ENCODE measurements at regions not wholly inside any gene's neighbourhood (a gene's known extent, or its start where the extent isn't known, plus 50 kb on each side); places are given as distances from the start of the nearest gene placed in this dataset.
"Not testable (repeated sequence)": the region's sequence is repeated elsewhere in the genome, so short reads cannot be mapped to it uniquely, and the experiment has no call there.

DNA sequence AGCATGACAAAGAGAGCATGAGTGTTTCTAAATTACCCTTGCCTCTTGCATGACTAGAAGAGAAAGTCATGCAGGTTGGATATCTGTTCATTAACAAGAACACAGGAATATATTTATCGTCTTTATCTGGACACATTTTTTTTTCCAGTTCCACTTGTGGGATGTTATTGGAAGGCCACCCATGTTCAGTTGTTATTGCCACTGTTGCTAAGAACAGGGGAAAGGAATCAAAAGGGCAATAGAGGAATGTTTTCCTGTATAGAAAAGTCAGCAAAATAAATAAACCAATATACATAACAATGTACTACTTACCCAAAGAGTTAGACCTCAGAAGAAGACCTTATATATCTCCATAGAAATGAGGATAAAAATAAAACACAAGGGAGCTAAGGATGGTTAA, 270.1 kb downstream of the QDPR start:
- no peak for DNase-seq (ENCODE audit: low read depth)

DNA sequence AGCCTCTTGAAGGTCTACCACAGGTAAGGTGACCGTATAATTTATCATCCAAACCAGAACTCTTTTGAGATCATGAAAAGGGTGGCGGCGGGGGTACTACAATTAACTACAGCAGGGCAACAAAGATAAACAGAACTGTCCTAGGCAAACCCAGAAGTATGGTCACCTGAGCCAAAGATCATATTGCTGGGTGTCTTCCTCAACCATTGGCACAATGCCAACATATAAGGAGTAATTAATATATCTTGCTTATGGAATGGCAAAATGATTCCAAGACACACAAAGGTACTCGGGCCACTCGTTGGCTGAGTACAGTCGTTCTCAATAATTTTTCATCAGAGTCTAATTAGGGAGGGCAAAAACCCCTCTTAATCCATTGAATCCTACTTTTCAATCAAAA, 273.3 kb downstream of the QDPR start:
- no peak for DNase-seq (ENCODE audit: low read depth)

DNA sequence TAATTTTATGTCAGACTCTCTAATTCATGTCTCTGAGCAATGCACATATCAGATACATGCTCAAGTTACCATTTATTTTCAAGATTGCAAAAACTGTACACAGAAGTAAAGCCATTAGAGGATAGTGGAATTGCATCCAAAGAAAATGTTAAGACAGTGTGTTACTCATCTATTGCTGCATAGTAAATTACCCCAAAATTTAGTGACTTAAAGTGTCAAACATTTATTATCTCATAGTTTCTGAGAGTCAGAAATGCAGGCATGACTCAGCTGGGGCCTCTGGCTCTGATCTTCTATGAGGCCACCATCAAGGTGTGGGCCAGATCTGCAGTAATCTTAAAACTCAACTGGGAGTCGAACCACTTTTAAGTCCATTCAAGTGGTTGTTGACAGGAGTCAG, 275.2 kb downstream of the QDPR start:
- DNase-seq (ENCODE audit: low read depth) = no peak

DNA sequence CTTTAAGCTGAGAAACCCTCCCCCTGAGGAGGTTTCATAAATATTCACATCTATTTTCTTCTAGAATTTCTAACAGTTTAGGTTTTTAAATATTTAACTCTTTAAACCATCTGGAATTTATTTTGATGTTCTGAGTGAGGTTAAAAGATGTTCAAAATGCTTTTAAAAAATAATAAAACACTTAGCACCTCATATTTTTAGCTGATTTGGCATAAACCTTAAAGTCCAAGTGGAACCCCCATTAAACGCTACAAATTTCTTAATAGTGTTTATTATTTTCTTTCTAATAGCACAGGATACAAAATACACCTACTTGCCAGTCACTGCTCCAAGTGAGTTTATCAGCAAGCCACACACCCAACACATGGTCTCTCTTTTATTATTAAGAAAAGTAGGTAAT, 277.2 kb downstream of the QDPR start:
- DNase-seq (ENCODE audit: low read depth) = no peak

DNA sequence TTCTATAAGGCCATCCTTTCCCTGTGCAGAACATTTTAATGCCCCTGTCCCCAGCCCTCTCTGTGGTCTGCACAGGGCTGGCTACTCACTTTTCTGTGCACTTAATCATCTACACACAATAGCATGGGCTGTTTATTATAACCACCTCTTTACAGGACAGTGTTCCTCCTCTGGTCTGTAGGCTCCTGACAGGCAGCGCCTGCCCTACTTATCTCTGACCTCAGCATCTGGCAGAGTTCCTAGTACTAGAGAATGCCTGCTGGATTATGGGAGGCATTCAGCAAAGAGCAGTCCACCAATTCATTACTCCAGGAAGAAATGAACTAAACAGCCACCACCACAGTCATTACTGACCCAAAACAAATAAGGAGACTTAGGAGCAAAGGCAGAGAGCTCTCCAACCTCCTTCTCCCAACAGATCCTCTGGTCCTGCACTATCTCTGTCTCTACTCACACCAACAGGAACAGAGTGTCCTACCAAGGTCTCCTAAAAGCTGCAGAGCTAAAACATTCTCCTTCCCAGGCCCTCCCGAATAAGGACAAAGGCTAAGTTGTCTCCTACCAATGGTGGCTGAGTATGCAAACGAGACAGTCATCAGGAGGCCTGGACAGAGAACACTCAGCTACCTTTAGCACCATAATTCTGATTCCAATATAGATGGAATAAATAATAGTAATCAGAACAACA, 279.2 kb downstream of the QDPR start:
- DNase-seq (ENCODE audit: low read depth) = no peak

DNA sequence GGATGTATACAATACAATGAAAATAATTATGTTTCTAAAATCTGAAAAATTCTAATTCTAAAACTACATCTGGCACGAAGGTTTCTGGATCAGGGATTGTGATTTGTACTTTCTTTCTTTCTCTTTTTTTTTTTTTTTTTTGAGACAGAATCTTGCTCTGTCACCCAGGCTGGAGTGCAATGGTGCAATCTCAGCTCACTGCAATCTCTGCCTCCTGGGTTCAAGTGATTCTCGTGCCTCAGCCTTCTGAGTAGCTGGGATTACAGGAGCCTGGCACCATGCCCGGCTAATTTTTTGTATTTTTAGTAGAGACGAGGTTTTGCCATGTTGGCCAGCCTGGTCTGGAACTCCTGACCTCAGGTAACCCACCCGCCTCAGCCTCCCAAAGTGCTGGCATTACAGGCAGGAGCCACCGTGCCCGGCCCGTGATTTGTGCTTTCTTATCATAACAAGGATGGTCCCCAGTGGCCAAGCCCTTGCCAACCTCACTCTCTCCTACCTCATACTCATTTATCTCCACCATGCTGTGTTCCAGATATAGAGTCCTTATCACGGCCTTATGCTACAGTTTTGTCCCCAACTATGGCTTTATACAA, 279.9 kb downstream of the QDPR start:
- not testable (repeated sequence) for DNase-seq (ENCODE audit: low read depth)

DNA sequence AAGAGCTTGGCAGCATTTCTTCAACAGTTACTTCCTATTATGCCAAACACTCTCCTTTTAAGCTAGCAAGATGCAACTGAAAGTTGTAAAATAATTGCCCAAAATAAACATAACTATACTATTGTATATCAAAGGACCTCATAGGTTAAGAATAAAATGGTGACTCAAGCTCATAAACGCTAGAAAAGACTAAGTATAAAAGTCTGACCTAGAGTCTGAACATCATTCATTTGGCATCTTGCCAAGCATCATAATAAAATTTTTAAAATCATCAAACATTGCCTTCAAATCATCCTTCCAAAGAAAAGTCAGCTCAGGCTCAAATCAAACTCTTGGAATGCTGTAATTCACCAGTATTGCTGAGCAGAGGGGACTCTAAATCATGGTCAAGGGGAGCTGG, 281.2 kb downstream of the QDPR start:
- DNase-seq (ENCODE audit: low read depth) = no peak

DNA sequence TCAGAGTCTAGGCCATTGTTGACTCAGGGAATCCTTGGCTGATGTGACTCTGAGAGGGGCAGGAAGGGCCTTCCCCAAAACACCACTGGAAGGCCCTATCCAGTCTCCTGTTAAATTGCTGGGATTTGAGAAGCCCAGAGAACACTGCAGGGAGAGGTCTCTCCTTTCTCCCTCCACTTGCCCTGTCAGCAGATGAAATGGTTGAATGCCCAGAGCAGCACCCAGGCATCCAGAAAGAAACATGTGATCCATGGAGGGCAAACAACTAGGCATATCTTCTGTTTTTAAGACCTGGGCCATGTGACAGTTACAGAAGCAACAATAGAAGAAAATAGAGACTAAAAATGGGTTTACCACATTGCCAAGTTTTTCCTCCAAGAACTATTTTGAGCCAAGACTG, 291.1 kb downstream of the QDPR start:
- DNase-seq (ENCODE audit: low read depth) = no peak

DNA sequence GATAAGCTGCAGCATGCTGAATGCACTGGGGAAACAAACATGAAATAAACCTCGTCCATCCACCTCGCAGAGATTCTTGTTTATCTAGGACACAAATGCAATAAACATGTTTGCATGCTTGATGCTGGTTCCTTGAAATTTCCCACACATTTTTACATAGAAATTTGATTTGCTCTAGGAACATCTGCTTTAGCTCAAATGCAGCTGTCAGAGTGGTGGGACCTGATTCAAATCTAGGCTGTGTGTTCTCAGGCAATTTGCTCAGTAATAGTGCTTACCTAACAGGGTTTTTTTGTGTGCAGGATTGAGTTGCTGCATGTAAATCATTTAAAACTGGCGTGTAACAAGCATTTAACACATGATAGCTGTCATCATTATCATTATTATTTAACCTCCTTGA, 293.1 kb downstream of the QDPR start:
- no peak for DNase-seq (ENCODE audit: low read depth)

DNA sequence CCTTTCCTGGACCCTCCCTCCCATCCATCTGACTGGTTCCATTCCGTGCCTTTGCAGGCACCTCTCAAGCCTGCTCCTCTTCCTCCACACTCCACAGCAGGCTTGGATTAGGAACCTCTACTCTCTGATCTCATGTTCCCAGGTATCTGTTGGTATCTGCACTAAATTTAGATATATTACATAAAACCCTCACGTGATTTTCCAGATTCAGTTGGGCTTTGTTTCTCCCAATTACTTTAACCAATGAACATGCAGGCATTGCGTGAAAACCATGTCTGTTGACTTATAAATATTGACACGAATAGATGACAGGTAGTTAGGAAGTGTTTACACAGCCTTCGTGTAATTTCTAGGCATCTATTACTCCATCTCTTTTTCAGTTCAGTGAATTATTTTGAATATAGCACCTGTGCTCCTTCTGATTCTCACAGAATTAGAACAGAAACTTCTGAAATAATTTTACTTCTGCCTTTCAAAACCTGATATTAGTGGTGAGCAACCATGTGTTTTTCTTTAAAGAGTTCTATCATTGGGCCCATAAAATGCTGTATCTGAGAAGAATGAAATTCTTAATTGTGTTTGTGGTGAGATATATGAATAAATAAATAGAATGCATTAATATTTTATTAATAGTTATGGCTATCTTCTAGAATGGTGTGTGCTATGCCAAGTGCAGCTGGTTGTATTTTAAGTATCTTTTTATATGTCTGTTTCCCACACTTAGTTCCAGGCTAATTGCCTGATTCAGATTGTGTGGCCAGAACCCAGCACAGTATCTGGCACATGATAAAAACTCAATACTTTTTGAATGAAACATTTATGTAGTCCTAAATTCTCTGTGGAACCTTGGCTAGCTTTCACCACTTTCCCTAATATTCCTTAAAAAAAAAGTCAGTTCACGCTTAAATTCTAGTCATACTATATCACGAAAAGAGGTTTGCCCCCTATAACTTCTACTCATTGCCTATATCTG, 304.8 kb downstream of the QDPR start:
- DNase-seq (ENCODE audit: low read depth) = no peak

DNA sequence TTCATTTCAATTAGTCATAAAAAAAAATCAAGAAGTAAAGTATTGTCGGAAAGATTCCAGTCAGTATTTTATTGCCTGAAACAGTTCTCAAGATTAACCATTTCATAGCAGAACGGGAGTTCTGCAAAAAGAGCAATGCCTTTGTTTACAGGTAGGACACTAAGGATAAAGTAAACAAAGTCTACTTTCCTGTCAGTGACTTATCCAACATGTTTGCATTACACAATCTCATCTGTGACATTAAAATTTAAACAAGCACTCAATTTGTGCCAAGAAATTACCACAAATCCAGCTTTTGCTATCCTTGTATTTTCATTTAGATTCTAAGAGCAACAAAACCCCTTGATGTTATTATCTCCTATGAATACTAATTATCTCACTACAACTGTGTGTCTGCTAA, 306.5 kb upstream of the LDB2 start:
- DNase-seq (ENCODE audit: low read depth) = no peak

DNA sequence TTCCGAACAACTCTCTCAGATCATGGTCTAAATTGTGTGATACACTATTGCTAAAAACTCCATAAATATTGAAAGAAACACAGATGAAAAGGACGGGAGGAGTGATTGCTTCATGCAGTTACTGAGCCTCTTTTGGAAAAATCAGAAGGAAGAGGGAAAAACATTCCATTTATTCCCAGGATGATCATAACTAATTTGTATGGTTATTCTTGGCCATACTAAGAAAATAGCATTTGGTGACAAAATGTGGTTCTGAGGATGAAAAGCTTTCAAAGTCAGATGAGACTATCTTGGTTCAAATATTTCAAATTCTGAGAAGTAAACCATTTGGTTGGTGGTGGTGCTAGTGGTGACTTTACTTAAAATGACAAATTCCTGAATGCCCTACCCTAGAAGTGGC, 305.4 kb upstream of the LDB2 start:
- no peak for DNase-seq (ENCODE audit: low read depth)

DNA sequence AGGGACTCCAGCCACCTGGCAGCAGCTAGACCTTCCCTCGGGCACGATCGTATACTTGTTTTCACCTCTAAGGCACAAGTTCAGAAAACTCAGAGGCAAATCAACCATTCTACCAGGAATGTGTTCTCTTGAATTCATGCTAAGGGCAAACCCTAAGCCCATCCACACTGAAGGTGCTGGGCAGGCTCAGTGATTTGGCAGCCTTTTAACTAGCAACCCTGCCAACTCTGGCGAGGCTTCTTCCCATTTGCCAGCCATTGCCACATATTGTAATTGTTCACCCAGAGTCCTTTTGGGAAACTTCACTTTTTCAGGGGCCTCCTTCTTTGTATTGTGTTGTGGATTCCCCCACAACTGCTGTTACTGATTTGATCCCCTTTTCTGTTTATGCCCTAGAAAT, 298.6 kb upstream of the LDB2 start:
- DNase-seq (ENCODE audit: low read depth) = no peak

DNA sequence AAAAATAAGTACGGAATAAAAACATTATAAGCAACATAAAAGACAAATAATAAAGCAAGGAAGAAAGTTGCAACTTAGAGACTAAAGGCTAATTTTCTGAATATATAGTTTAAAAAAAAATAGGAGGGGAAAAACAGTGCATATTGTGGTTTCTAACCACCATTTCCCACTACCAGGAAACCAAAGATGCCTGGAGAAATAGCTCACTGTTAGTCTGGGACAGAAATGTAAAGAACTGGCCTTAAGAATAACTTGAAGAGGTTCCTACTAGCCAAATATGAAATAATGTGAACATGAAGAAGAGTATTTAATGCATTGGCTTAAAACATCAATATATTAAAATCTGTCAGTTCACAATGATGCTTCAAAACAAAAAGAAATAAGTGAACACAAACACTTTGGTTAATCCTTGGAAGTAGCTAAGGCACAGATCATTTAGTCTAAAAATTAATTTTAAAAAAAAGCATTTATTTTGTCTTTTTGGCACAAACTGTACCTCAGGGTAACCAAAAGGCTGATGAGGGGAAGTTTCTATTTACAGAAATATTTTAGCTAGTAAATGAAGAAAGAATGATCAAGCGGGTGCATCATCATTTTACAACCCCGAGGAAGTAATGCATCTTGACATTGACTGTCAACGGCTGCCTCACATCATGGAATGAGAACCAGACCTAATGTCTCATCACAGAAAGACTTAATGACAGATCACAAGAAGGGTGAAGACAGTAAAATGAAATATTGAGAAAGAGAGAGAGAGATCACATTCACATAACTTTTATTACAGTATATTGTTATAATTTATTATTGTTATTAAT, 297.2 kb upstream of the LDB2 start:
- no peak for DNase-seq (ENCODE audit: low read depth)

DNA sequence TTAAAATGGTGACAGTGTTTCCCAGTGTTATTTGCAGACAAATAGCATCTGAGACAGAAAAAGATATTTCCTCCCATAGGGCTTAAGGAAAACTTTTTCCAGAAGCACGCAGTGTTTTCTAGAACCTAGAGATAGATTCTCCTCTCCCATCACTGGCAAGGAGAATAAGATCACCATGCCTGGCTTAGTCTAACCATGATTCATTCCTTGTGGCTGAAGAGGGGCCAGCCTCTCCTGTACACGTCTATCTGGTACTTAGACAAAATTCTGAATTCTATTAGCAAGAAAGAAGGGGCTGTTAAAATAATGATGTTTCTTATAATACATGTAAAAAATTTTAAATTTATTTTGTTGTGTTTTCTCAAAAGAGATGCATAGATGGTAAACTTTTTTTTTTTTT, 296.1 kb upstream of the LDB2 start:
- DNase-seq (ENCODE audit: low read depth) = no peak

DNA sequence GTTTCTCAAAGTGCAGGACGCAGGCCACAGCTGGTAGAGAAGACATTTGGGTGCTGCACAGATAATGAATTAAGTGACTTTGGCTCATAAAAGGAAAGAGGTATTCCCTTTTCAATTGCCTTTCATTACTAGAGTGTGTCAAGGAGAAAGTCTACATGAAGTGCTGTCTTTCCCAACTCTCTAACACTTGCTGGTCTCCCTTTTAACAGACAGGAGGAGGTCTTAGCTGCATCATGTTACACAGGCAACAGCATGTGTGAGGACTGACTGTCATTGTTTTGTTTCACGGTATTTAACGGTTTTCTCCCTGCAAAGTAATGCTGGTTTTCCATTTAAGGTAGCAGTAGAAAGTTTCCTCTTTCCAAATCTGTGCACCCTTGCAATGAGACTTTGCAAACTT, 291.3 kb upstream of the LDB2 start:
- DNase-seq (ENCODE audit: low read depth) = no peak

DNA sequence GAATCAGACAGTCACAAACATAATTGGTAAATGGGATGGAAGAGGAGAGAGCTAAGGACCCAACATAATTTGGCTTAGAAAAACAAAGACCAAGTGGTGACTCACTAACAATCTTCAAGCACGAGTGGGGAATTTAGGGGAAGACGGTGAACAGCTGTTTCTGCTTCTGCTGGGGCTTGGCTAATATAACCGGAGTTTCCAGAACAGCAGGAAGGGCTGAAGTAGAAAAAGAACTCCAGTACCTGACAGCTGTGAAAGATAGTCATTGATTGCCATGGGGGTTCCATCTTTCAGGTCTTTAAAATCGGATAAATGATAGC, 290.9 kb upstream of the LDB2 start:
- DNase-seq (ENCODE audit: low read depth) = no peak

DNA sequence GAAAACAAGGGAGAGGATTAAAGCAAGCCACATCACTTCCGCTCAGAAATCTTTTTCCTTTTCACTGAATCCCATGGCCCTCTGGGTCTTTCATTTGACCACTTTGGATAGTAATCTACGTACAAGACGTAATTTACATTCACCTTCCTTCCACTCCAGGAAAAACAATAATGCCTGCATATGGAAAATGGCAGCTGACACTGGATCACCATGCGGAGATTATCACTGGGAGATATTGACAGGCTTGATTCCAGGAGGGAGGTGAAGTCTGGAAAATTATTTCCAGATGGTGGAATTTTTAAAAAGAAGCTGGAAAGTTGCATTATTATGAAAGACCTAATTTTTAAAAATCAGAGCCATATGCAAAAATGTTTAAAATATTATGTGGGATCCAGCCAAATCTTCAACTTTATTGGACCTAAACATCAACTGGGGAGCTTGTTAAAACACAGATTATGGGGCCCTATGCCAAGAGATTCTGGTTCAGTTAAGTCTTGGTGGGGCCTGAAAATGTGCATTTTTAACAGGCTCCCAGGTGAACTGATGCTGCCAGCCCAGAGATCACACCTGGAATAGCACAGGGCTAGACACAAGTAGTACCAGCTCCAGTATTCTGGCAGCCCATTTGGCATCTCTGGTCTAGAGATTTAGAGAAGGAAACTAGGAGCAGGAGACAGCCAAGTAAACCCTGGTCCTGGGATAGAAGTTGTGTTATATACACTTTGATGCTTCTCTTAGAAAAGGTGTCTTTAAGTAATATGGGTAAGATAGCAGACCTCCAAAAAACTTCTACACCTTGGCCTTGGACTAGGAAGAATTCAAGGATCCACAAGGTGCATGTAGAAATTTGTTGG, 290.3 kb upstream of the LDB2 start:
- no peak for DNase-seq (ENCODE audit: low read depth)

DNA sequence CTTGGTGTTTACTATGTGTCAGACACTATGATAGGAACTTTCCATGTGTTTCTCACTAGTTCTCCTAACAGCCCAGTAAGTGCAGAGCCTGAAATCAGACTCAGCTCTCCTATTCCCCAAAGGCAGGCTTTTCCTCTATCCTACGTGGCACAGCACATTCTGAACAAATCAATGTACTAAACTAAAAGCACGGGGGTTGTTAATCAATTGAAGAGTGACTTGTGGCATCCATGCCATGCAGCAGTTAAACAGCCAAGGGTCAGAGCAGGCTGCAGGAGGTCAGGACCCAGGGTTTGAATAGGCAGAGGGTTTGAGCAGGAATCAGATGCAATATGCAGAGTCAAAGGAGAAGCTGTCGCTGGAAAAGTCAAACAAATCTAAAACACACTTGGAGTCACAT, 289.7 kb upstream of the LDB2 start:
- DNase-seq (ENCODE audit: low read depth) = no peak

DNA sequence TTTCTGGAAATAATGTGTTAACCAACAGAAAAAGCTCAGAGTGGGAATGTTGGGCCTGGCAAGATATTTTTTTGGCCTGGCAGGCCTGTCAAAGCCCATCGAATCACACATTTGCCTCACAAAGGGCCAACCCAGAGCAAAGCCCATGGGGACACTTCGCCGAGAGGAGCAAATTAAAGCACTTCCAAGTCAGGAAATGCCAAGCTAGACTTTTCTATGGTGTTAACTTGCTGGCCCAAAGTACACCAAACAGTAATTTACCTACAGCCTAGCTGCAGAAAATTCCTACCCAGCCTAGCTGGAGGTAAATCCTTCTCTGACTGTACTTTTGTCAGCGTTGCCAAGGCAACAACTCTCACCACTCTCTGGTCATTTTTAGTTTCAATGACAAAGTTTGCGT, 288.6 kb upstream of the LDB2 start:
- DNase-seq (ENCODE audit: low read depth) = no peak

DNA sequence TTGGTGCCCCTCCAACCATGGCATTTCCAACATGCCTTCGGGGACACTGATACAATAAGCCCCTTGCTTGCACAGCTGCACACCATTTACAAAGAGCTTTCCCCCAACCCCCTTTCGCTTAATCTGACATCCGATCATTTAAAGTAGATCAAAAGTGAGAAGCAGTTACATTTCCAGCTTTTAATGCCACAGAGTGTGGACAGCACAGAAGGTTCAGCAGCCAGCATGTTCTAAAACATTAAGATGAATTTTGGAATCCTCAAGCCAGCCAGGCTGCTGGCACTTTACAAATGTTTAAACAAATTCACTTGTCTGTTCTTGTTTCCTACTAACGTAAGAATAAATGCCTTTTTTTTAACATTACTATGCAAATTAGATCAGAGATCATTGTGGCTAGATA, 284.4 kb upstream of the LDB2 start:
- no peak for DNase-seq (ENCODE audit: low read depth)
